H1 (cell line): ENCODE measurements at regions not wholly inside any gene's neighbourhood (a gene's known extent, or its start where the extent isn't known, plus 50 kb on each side); places are given as distances from the start of the nearest gene placed in this dataset.

Experiments
- CTCF ChIA-PET: fragments of 300-600 bp; sonication (Branson Sonifier 250); formaldehyde crosslinking; loops from one replicate; lab custom pipeline; 2021; ENCODE audit not compliant: partially characterized antibody; lab: Charles Lee
- POLR2A ChIA-PET: fragments of 300-600 bp; sonication (Branson Sonifier 250); formaldehyde crosslinking; loops from one replicate; lab custom pipeline; 2021; ENCODE audit warnings: inconsistent platforms; ENCODE audit not compliant: partially characterized antibody; lab: Charles Lee
- DNase-seq, 2 experiments: peaks; one replicate each; pipeline versions ENCODE4 v3.0.0 to v3.0.0-alpha.2; 2010 to 2022; ENCODE audit warnings: low spot score in 2 of 2, low read depth in 1 of 2, mixed read lengths in 1 of 2
- FAIRE-seq: peaks from 2 replicates; lab custom pipeline; 2011; peaks lifted over from hg19 to GRCh38; lab: Jason Lieb, UNC
- H2AFZ ChIP-seq: 2 replicates; pipeline ENCODE4 v1.8.1; 2012; ENCODE audit warnings: low read length, inconsistent platforms
- H2AK5ac ChIP-seq: 2 replicates; pipeline ENCODE4 v1.6.1; 2013; ENCODE audit warnings: low read depth, low read length
- H2BK120ac ChIP-seq: replicated peaks from 2 replicates; pipeline ENCODE3; 2013; ENCODE audit warnings: low read depth, low read length, inconsistent platforms
- H2BK12ac ChIP-seq: 2 replicates; pipeline ENCODE4 v1.6.1; 2013; ENCODE audit warnings: low read depth, low read length
- H2BK15ac ChIP-seq: 2 replicates; pipeline ENCODE4 v1.6.1; 2013; ENCODE audit warnings: low read length
- H2BK20ac ChIP-seq: 2 replicates; pipeline ENCODE4 v1.6.1; 2013; ENCODE audit warnings: low read length
- H2BK5ac ChIP-seq: 2 replicates; pipeline ENCODE4 v1.6.1; 2013; ENCODE audit warnings: low read depth, low read length
- H3K14ac ChIP-seq: 2 replicates; pipeline ENCODE4 v1.6.1; 2013; ENCODE audit warnings: inconsistent platforms; ENCODE audit not compliant: insufficient read length
- H3K18ac ChIP-seq: 2 replicates; pipeline ENCODE4 v1.6.1; 2013; ENCODE audit warnings: low read length; ENCODE audit errors: extremely low read depth
- H3K23ac ChIP-seq: 2 replicates; pipeline ENCODE4 v1.6.1; 2013; ENCODE audit warnings: inconsistent platforms; ENCODE audit not compliant: insufficient read length
- H3K23me2 ChIP-seq: 2 replicates; pipeline ENCODE4 v1.6.1; 2013; ENCODE audit warnings: low read depth, low read length
- H3K27ac ChIP-seq: 2 replicates; pipeline ENCODE4 v1.6.1; 2011; ENCODE audit warnings: low read depth, low read length, inconsistent platforms
- H3K27me3 ChIP-seq, 4 experiments: replicated peaks in 1 of 4; 1 replicate in 1 of 4; 2 replicates in 3 of 4; pipeline versions ENCODE4 v1.6.1 to v1.8.1; 2011 to 2013; ENCODE audit warnings: low read length in 3 of 4, mild to moderate bottlenecking in 3 of 4, inconsistent platforms in 2 of 4, mixed read lengths in 2 of 4, moderate library complexity in 1 of 4; ENCODE audit not compliant: control insufficient read depth in 3 of 4, insufficient read depth in 3 of 4; ENCODE audit errors: extremely low read depth in 1 of 4
- H3K36me3 ChIP-seq, 4 experiments: 2 replicates each; pipeline versions ENCODE4 v1.6.1 to v1.8.1; 2011 to 2013; ENCODE audit warnings: mild to moderate bottlenecking in 4 of 4, low read length in 3 of 4, moderate library complexity in 2 of 4, control low read depth in 1 of 4, inconsistent platforms in 1 of 4; ENCODE audit not compliant: insufficient read depth in 4 of 4, control insufficient read depth in 2 of 4
- H3K4ac ChIP-seq: replicated peaks from 2 replicates; pipeline ENCODE3; 2013; ENCODE audit warnings: low read length, low read depth, mixed read lengths, inconsistent platforms; ENCODE audit not compliant: insufficient read length
- H3K4me1 ChIP-seq, 4 experiments: replicated peaks in 1 of 4; 1 replicate in 1 of 4; 2 replicates in 3 of 4; pipeline versions ENCODE4 v1.6.1 to v1.8.1; 2011 to 2013; ENCODE audit warnings: low read length in 3 of 4, inconsistent platforms in 2 of 4, mixed read lengths in 1 of 4; ENCODE audit not compliant: insufficient read depth in 4 of 4, control insufficient read depth in 3 of 4
- H3K4me2 ChIP-seq, 2 experiments: 2 replicates each; pipeline versions ENCODE4 v1.6.1 to v1.8.1; 2011 to 2013; ENCODE audit warnings: low read depth in 2 of 2, low read length in 2 of 2, control low read depth in 1 of 2, inconsistent platforms in 1 of 2, mild to moderate bottlenecking in 1 of 2; ENCODE audit not compliant: insufficient read depth in 1 of 2
- H3K4me3 ChIP-seq, 4 experiments: fragments of 200-600, 300-600 bp in 1 of 4; sonication (generic), shearing (Covaris generic), sonication (Bioruptor Twin) in 1 of 4; 2 replicates each; pipeline versions ENCODE4 v1.5.1 to v1.8.1; 2011 to 2016; ENCODE audit warnings: low read length in 4 of 4, low read depth in 3 of 4, control low read depth in 2 of 4, inconsistent platforms in 2 of 4, mild to moderate bottlenecking in 2 of 4, mixed read lengths in 1 of 4, moderate library complexity in 1 of 4; ENCODE audit not compliant: insufficient read depth in 2 of 4; ENCODE audit errors: extremely low read depth in 1 of 4
- H3K56ac ChIP-seq: replicated peaks from 2 replicates; pipeline ENCODE3; 2013; ENCODE audit warnings: low read depth, mild to moderate bottlenecking, mixed read lengths, low read length, inconsistent platforms; ENCODE audit not compliant: insufficient read length
- H3K79me1 ChIP-seq: 2 replicates; pipeline ENCODE4 v1.6.1; 2013; ENCODE audit warnings: low read depth, low read length, control low read depth
- H3K79me2 ChIP-seq, 2 experiments: 2 replicates each; pipeline versions ENCODE4 v1.6.1 to v1.8.1; 2012 to 2013; ENCODE audit warnings: low read length in 2 of 2, mild to moderate bottlenecking in 2 of 2, inconsistent platforms in 1 of 2; ENCODE audit not compliant: insufficient read depth in 2 of 2, control insufficient read depth in 1 of 2
- H3K9ac ChIP-seq, 4 experiments: replicated peaks in 1 of 4; 1 replicate in 1 of 4; 2 replicates in 3 of 4; pipeline versions ENCODE4 v1.6.1 to v1.8.1; 2011 to 2013; ENCODE audit warnings: low read depth in 3 of 4, low read length in 3 of 4, control low read depth in 2 of 4, mild to moderate bottlenecking in 2 of 4, moderate library complexity in 2 of 4, inconsistent platforms in 1 of 4; ENCODE audit errors: extremely low read depth in 1 of 4
- H3K9me3 ChIP-seq, 2 experiments: 2 replicates each; pipeline versions ENCODE4 v1.6.1 to v1.8.1; 2012 to 2013; ENCODE audit warnings: mild to moderate bottlenecking in 2 of 2, moderate library complexity in 2 of 2, control low read depth in 1 of 2, inconsistent platforms in 1 of 2, low read depth in 1 of 2, low read length in 1 of 2, mixed read lengths in 1 of 2; ENCODE audit not compliant: insufficient read depth in 2 of 2
- H4K20me1 ChIP-seq, 2 experiments: replicated peaks in 1 of 2; 2 replicates each; pipeline versions ENCODE3 to v1.8.1; 2011 to 2013; ENCODE audit warnings: inconsistent platforms in 2 of 2, low read length in 2 of 2, mild to moderate bottlenecking in 1 of 2; ENCODE audit not compliant: insufficient read depth in 2 of 2, control insufficient read depth in 1 of 2
- H4K5ac ChIP-seq: 2 replicates; pipeline ENCODE4 v1.6.1; 2013; ENCODE audit warnings: low read length, low read depth, mixed read lengths, inconsistent platforms; ENCODE audit not compliant: insufficient read length
- H4K8ac ChIP-seq: 2 replicates; pipeline ENCODE4 v1.8.0; 2013; ENCODE audit warnings: mild to moderate bottlenecking, moderate library complexity, low read length, inconsistent platforms; ENCODE audit not compliant: insufficient read depth; ENCODE audit errors: extremely low read depth
- H4K91ac ChIP-seq: replicated peaks from 2 replicates; pipeline ENCODE3; 2013; ENCODE audit warnings: low read length, mixed read lengths, inconsistent platforms; ENCODE audit not compliant: insufficient read length
- BCL11A ChIP-seq, 2 experiments: IDR thresholded peaks; one replicate each; pipeline ENCODE4 v1.6.1; 2011; ENCODE audit warnings: low read depth in 2 of 2, low read length in 2 of 2, mild to moderate bottlenecking in 2 of 2
- CBX5 ChIP-seq: fragments of 300-800, 300-1000 bp; sonication (generic); IDR thresholded peaks from 2 replicates; pipeline ENCODE4 v1.7.1; 2016; ENCODE audit warnings: antibody characterized with exemption, low read length, low read depth
- GABPA ChIP-seq: IDR thresholded peaks from 2 replicates; pipeline ENCODE4 v1.6.1; 2011; ENCODE audit warnings: mild to moderate bottlenecking, low read length, moderate library complexity, borderline replicate concordance; ENCODE audit not compliant: insufficient read depth
- JUN ChIP-seq: IDR thresholded peaks from 2 replicates; pipeline ENCODE4 v1.6.1; 2011; ENCODE audit warnings: low read depth, mild to moderate bottlenecking, improper control_type of control experiment, low read length
- JUND ChIP-seq: IDR thresholded peaks from 2 replicates; pipeline ENCODE4 v1.6.1; 2011; ENCODE audit warnings: mild to moderate bottlenecking, improper control_type of control experiment, low read length
- POLR2AphosphoS5 ChIP-seq: IDR thresholded peaks from 2 replicates; pipeline ENCODE4 v1.6.1; 2011; ENCODE audit warnings: low read depth, low read length
- POU5F1 ChIP-seq: IDR thresholded peaks from 2 replicates; pipeline ENCODE4 v1.6.1; 2011; ENCODE audit warnings: low read depth, mild to moderate bottlenecking, low read length, moderate library complexity
- RNF2 ChIP-seq: fragments of 200-900, 300-1000 bp; sonication (generic); IDR thresholded peaks from 2 replicates; pipeline ENCODE4 v1.7.1; 2016; ENCODE audit warnings: borderline replicate concordance, low read depth, mild to moderate bottlenecking, antibody characterized with exemption, low read length; ENCODE audit not compliant: poor library complexity, severe bottlenecking; ENCODE audit errors: missing control alignments
- SIN3A ChIP-seq, 2 experiments: IDR thresholded peaks in 1 of 2; conservative IDR thresholded peaks in 1 of 2; 2 replicates each; pipeline ENCODE4 v1.6.1; 2011 to 2012; ENCODE audit warnings: low read length in 2 of 2, improper control_type of control experiment in 1 of 2, low read depth in 1 of 2, mild to moderate bottlenecking in 1 of 2
- SUZ12 ChIP-seq: fragments of 200-600 bp; sonication (generic); IDR thresholded peaks from 2 replicates; pipeline ENCODE4 v1.6.1; 2012; ENCODE audit warnings: mild to moderate bottlenecking, inconsistent platforms, low read length, moderate library complexity, mixed read lengths
- TAF7 ChIP-seq: optimal IDR thresholded peaks from 2 replicates; pipeline ENCODE3; 2011; ENCODE audit warnings: low read depth, mild to moderate bottlenecking, inconsistent platforms, low read length, moderate library complexity, borderline replicate concordance
- TCF12 ChIP-seq: IDR thresholded peaks from 2 replicates; pipeline ENCODE4 v1.6.1; 2011; ENCODE audit warnings: low read depth, mild to moderate bottlenecking, low read length
- WGBS, 2 experiments: shearing (Covaris generic) in 1 of 2; methylation state at CpG; one replicate each; pipeline versions ENCODE4 v1.1.6 to v1.1.7; 2013 to 2015; ENCODE audit warnings: low lambda C conversion rate in 2 of 2, mixed read lengths in 2 of 2, inconsistent platforms in 1 of 2, low coverage in 1 of 2, missing lambda C conversion rate in 1 of 2; ENCODE audit not compliant: insufficient replicate concordance in 2 of 2, insufficient coverage in 1 of 2, insufficient read length in 1 of 2; ENCODE audit errors: extremely low coverage in 1 of 2, missing lambda C conversion rate in 1 of 2; 5-methylcytosine and 5-hydroxymethylcytosine counted together
- TF ChIP-seq, protein P1 (sequence below): IDR thresholded peaks from 2 replicates; pipeline ENCODE4 v1.6.1; 2012; ENCODE audit warnings: low read length, inconsistent platforms

DNA sequence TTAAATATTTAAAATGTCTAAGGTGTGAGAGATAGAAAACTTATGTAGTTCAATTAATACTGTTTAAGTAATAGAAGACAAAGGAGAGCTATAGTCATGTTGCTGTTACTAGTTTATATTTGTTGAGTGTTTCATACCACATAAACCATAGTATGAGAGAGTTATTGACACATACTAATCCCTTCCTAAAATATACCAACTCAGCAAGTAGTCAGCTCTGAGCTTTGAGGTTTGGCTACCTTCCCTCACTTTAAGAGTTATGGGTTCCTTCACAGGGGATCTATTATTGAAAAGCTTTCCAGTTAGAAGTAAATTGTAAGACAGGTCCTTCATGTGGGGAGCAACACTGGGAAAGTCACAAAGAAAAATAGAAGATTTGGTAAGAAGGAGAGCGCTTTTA lies 701.6 kb upstream of the ZEB2 start:
- FAIRE-seq = no peak
- CTCF ChIA-PET = no interaction called here
- H4K91ac ChIP-seq = no peak overlapping the region
- TF ChIP-seq TAF7 = no peak
- TF ChIP-seq CBX5 = no peak
- no peak for TF ChIP-seq SIN3A (conservative IDR thresholded peaks at IDR 0.05 in 1 of 2, IDR thresholded peaks at IDR 0.05 in 1 of 2; ENCODE audit: low read depth in 1 of 2, low read length in 2 of 2)
- no peak for TF ChIP-seq JUN
- TF ChIP-seq RNF2 = no peak
- no peak for TF ChIP-seq GABPA
- no peak for TF ChIP-seq POU5F1
- TF ChIP-seq, protein P1, sequence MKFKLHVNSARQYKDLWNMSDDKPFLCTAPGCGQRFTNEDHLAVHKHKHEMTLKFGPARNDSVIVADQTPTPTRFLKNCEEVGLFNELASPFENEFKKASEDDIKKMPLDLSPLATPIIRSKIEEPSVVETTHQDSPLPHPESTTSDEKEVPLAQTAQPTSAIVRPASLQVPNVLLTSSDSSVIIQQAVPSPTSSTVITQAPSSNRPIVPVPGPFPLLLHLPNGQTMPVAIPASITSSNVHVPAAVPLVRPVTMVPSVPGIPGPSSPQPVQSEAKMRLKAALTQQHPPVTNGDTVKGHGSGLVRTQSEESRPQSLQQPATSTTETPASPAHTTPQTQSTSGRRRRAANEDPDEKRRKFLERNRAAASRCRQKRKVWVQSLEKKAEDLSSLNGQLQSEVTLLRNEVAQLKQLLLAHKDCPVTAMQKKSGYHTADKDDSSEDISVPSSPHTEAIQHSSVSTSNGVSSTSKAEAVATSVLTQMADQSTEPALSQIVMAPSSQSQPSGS = no peak
- TF ChIP-seq TCF12 = no peak
- TF ChIP-seq BCL11A (IDR thresholded peaks at IDR 0.05; ENCODE audit: low read depth in 2 of 2, low read length in 2 of 2) = no peak
- TF ChIP-seq JUND = no peak
- TF ChIP-seq SUZ12 = no peak
- TF ChIP-seq POLR2AphosphoS5 = no peak

More for the DNA sequence above, 701.6 kb upstream of the ZEB2 start:
- no peaks in the 10 kb centered on the region for H3K79me2 ChIP-seq
- H4K5ac ChIP-seq = no peak overlapping the region
- no peak overlapping the region for H3K23ac ChIP-seq
- H3K23me2 ChIP-seq = no peaks in the 10 kb centered on the region
- H3K14ac ChIP-seq = no peak overlapping the region
- POLR2A ChIA-PET = no interaction called here
- no peak overlapping the region for H2AK5ac ChIP-seq
- H2BK120ac ChIP-seq = no peak overlapping the region
- no peaks in the 10 kb centered on the region for H3K79me1 ChIP-seq
- H3K9me3 ChIP-seq = no peaks in the 10 kb centered on the region
- H3K4ac ChIP-seq = no peak overlapping the region
- no peak overlapping the region for H3K4me3 ChIP-seq
- no peak overlapping the region for H3K4me2 ChIP-seq
- no peak overlapping the region for H3K27ac ChIP-seq
- no peak overlapping the region for H4K8ac ChIP-seq
- WGBS, 2 experiments = 100% methylated on average over 1 of the region's 1 CpG; no CpG with 5 or more reads in 1 of the 2 experiments
- H2BK5ac ChIP-seq = no peak overlapping the region
- H3K18ac ChIP-seq = no peak overlapping the region
- no peak overlapping the region for H3K9ac ChIP-seq
- no peaks in the 10 kb centered on the region for H3K27me3 ChIP-seq
- H3K4me1 ChIP-seq = no peaks in the 10 kb centered on the region
- DNase-seq = no peak
- H3K36me3 ChIP-seq = no peaks in the 10 kb centered on the region; a peak in 1 of 8 replicates
- H2AFZ ChIP-seq = no peak overlapping the region
- no peak overlapping the region for H3K56ac ChIP-seq
- H2BK12ac ChIP-seq = no peak overlapping the region
- no peak overlapping the region for H2BK15ac ChIP-seq
- no peaks in the 10 kb centered on the region for H4K20me1 ChIP-seq
- no peak overlapping the region for H2BK20ac ChIP-seq
